Panc1 (cell line): ENCODE measurements at regions not wholly inside any gene's neighbourhood (a gene's known extent, or its start where the extent isn't known, plus 50 kb on each side); places are given as distances from the start of the nearest gene placed in this dataset.

Experiments
- ATAC-seq: fragments of 200-7000 bp; cut with Tn5 transposase; 2 replicates; pipeline ENCODE4 v1.9.1; 2020; ENCODE audit warnings: mild to moderate bottlenecking, moderate library complexity
- BruUV-seq: library from RNA; stranded (reverse); fragments of 400-500 nt; replicated peaks from 2 replicates; lab custom pipeline; 2021; lab: Mats Ljungman, UMichigan
- CTCF ChIA-PET: fragments of 300-600 bp; sonication (Branson Sonifier 250); formaldehyde crosslinking; loops from one replicate; lab custom pipeline; 2022; ENCODE audit warnings: antibody characterized with exemption; lab: Charles Lee
- POLR2A ChIA-PET: fragments of 300-600 bp; sonication (Branson Sonifier 250); formaldehyde crosslinking; loops from one replicate; lab custom pipeline; 2022; ENCODE audit warnings: antibody characterized with exemption; lab: Charles Lee
- DNase-seq: peaks from one replicate; pipeline ENCODE4 v3.0.0-alpha.2; 2010; ENCODE audit warnings: low read depth, low spot score
- H3K27ac ChIP-seq: 2 replicates; pipeline ENCODE4 v1.5.1; 2011; ENCODE audit warnings: mild to moderate bottlenecking, low read length, inconsistent platforms
- H3K27me3 ChIP-seq: fragments of 200-500 bp; sonication (Bioruptor generic); 2 replicates; pipeline ENCODE4 v1.6.0; 2014; ENCODE audit warnings: low read length, inconsistent platforms; ENCODE audit not compliant: control insufficient read depth, insufficient read depth
- H3K36me3 ChIP-seq: fragments of 200-500 bp; sonication (Bioruptor generic); 2 replicates; pipeline ENCODE4 v1.5.1; 2014; ENCODE audit warnings: inconsistent platforms, mild to moderate bottlenecking, low read length, moderate library complexity; ENCODE audit not compliant: control insufficient read depth, insufficient read depth
- H3K4me1 ChIP-seq: 2 replicates; pipeline ENCODE4 v1.5.1; 2011; ENCODE audit warnings: inconsistent platforms, mild to moderate bottlenecking, low read length, moderate library complexity; ENCODE audit not compliant: control insufficient read depth, insufficient read depth
- H3K4me3 ChIP-seq, 2 experiments: 2 replicates each; pipeline ENCODE4 v1.5.1; 2011 to 2012; ENCODE audit warnings: low read depth in 2 of 2, low read length in 2 of 2, mild to moderate bottlenecking in 2 of 2, inconsistent platforms in 1 of 2, moderate library complexity in 1 of 2
- H3K9me3 ChIP-seq: fragments of 200-500 bp; sonication (Bioruptor generic); 2 replicates; pipeline ENCODE4 v1.5.1; 2014; ENCODE audit warnings: low read depth, mild to moderate bottlenecking, inconsistent platforms, low read length, moderate library complexity; ENCODE audit not compliant: control insufficient read depth, insufficient read depth
- POLR2AphosphoS5 ChIP-seq: IDR thresholded peaks from 2 replicates; pipeline ENCODE4 v1.6.1; 2012; ENCODE audit warnings: mild to moderate bottlenecking, low read depth, low read length, moderate library complexity
- SIN3A ChIP-seq: IDR thresholded peaks from 2 replicates; pipeline ENCODE4 v1.6.1; 2012; ENCODE audit warnings: low read depth, mild to moderate bottlenecking, low read length, moderate library complexity, borderline replicate concordance; ENCODE audit not compliant: insufficient read depth
- TCF7L2 ChIP-seq: IDR thresholded peaks from 2 replicates; pipeline ENCODE4 v1.6.1; 2011; ENCODE audit warnings: mild to moderate bottlenecking, low read depth, low read length, inconsistent platforms
- in situ Hi-C: cut with HindIII; loops from 2 replicates; pipeline ENCODE4 v1.10.0; 2016; ENCODE audit warnings: low sequenced_read_pairs, low pct_unique_long_range_greater_than_20kb
- intact Hi-C: fragments of 100-400 bp; cut with micrococcal nuclease; formaldehyde crosslinking; loops from one replicate; pipeline ENCODE4 v1.10.0; 2022; ENCODE audit not compliant: unreplicated experiment
- TF ChIP-seq, protein P1 (sequence below): fragments of 450-650 bp; IDR thresholded peaks from 2 replicates; pipeline ENCODE4 v1.5.1; 2017; ENCODE audit warnings: mild to moderate bottlenecking
- TF ChIP-seq, protein P2 (sequence below), 2 experiments: IDR thresholded peaks; 2 replicates each; pipeline ENCODE4 v1.6.1; 2011 to 2012; ENCODE audit warnings: low read depth in 2 of 2, control low read depth in 1 of 2, low read length in 1 of 2, mild to moderate bottlenecking in 1 of 2, moderate library complexity in 1 of 2; ENCODE audit not compliant: insufficient read depth in 1 of 2

DNA sequence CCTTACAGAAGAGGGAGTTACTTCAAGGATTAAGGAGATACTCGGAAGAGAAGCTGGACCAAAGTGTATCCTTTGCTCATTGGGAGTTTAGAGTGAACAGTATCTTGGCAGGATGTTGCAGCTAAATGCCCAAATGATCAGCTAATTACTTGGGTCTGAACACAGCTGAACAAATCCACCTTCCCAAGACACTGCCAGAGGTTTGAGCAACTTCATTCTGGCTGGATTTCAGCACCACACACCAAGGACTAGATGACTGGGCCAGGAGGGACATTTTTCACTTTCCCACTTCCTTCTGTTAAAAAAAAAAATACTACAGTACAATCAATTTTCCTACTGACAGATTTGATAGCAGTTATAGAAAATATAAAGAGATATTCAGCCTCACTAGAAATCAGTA is 324.6 kb downstream of the MID1IP1 start:
- ATAC-seq (no peak), DNase-seq (no peak)
- in situ Hi-C loops (no loop called here), intact Hi-C loops (no loop called here)
- ChIA-PET POLR2A (no interaction called here), CTCF (no interaction called here)
- BruUV-seq: no TSS peak
- H3K27me3 ChIP-seq: no peaks in the 10 kb centered on the region
- H3K9me3 ChIP-seq: no peaks in the 10 kb centered on the region
- H3K36me3 ChIP-seq: no peaks in the 10 kb centered on the region
- H3K4me3 ChIP-seq: no peak overlapping the region
- TF ChIP-seq POLR2AphosphoS5: no peak
- TF ChIP-seq, protein P1, sequence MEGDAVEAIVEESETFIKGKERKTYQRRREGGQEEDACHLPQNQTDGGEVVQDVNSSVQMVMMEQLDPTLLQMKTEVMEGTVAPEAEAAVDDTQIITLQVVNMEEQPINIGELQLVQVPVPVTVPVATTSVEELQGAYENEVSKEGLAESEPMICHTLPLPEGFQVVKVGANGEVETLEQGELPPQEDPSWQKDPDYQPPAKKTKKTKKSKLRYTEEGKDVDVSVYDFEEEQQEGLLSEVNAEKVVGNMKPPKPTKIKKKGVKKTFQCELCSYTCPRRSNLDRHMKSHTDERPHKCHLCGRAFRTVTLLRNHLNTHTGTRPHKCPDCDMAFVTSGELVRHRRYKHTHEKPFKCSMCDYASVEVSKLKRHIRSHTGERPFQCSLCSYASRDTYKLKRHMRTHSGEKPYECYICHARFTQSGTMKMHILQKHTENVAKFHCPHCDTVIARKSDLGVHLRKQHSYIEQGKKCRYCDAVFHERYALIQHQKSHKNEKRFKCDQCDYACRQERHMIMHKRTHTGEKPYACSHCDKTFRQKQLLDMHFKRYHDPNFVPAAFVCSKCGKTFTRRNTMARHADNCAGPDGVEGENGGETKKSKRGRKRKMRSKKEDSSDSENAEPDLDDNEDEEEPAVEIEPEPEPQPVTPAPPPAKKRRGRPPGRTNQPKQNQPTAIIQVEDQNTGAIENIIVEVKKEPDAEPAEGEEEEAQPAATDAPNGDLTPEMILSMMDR: no peak
- TF ChIP-seq, protein P2, sequence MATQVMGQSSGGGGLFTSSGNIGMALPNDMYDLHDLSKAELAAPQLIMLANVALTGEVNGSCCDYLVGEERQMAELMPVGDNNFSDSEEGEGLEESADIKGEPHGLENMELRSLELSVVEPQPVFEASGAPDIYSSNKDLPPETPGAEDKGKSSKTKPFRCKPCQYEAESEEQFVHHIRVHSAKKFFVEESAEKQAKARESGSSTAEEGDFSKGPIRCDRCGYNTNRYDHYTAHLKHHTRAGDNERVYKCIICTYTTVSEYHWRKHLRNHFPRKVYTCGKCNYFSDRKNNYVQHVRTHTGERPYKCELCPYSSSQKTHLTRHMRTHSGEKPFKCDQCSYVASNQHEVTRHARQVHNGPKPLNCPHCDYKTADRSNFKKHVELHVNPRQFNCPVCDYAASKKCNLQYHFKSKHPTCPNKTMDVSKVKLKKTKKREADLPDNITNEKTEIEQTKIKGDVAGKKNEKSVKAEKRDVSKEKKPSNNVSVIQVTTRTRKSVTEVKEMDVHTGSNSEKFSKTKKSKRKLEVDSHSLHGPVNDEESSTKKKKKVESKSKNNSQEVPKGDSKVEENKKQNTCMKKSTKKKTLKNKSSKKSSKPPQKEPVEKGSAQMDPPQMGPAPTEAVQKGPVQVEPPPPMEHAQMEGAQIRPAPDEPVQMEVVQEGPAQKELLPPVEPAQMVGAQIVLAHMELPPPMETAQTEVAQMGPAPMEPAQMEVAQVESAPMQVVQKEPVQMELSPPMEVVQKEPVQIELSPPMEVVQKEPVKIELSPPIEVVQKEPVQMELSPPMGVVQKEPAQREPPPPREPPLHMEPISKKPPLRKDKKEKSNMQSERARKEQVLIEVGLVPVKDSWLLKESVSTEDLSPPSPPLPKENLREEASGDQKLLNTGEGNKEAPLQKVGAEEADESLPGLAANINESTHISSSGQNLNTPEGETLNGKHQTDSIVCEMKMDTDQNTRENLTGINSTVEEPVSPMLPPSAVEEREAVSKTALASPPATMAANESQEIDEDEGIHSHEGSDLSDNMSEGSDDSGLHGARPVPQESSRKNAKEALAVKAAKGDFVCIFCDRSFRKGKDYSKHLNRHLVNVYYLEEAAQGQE (IDR thresholded peaks at IDR 0.05; ENCODE audit: insufficient read depth in 1 of 2, low read depth in 2 of 2, low read length in 1 of 2): no peak
- no peak for TF ChIP-seq SIN3A
- no peak for TF ChIP-seq TCF7L2
- no peaks in the 10 kb centered on the region for H3K4me1 ChIP-seq
- no peak overlapping the region for H3K27ac ChIP-seq

DNA sequence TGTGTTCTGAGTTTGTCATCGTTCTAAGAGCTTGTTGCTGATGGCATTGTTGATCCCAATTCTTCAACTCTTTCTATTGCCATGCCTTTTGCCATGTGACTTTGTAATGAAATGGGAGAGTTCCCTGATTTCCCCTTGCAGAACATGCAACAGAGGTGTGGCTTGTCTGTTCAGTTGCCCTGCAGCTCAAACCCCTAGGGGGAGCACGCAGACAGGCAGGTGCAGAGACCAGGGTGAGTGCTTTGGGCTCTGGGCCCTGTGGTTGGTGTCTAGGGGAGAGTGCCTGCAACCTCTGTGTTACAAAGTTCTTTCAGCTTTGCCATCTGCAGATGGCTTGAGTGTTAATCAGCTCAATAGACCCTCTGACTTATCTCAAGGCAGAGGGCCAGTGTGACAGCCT is 332.7 kb downstream of the MID1IP1 start:
- no peak for ATAC-seq

More for the DNA sequence above, 332.7 kb downstream of the MID1IP1 start:
- peak; percentile 2 for DNase-seq
- H3K27me3 ChIP-seq: no peaks in the 10 kb centered on the region
- intact Hi-C loops (no loop called here), in situ Hi-C loops (no loop called here)
- H3K9me3 ChIP-seq: no peaks in the 10 kb centered on the region
- BruUV-seq: no TSS peak
- no peaks in the 10 kb centered on the region for H3K4me1 ChIP-seq
- no peak overlapping the region for H3K27ac ChIP-seq
- H3K36me3 ChIP-seq: no peaks in the 10 kb centered on the region
- CTCF ChIA-PET: no interaction called here
- TF ChIP-seq, protein P2 (IDR thresholded peaks at IDR 0.05; ENCODE audit: insufficient read depth in 1 of 2, low read depth in 2 of 2, low read length in 1 of 2): no peak
- TF ChIP-seq, protein P1: peak; percentile 20
- POLR2A ChIA-PET: no interaction called here
- H3K4me3 ChIP-seq: no peak overlapping the region
